Endothelial cell of umbilical vein (primary cell): ENCODE measurements at regions not wholly inside any gene's neighbourhood (a gene's known extent, or its start where the extent isn't known, plus 50 kb on each side); places are given as distances from the start of the nearest gene placed in this dataset.

Source experiments
- BruUV-seq: library from RNA; stranded (reverse); fragments of 400-500 nt; replicated peaks from 2 replicates; lab custom pipeline; 2021; lab: Mats Ljungman, UMichigan
- CTCF ChIA-PET: fragments of 300-600, 350-600 bp; sonication (Branson Sonifier 250); formaldehyde crosslinking; loops from one replicate; lab custom pipeline; 2021; ENCODE audit warnings: antibody characterized with exemption, inconsistent platforms; lab: Charles Lee
- POLR2A ChIA-PET: fragments of 300-600, 350-600 bp; sonication (Branson Sonifier 250); formaldehyde crosslinking; loops from one replicate; lab custom pipeline; 2021; ENCODE audit warnings: antibody characterized with exemption, inconsistent platforms; lab: Charles Lee
- DNase-seq: peaks from one replicate; pipeline ENCODE4 v3.0.0-alpha.2; 2011; ENCODE audit warnings: low read depth, low spot score
- FAIRE-seq: peaks from 2 replicates; lab custom pipeline; 2011; peaks lifted over from hg19 to GRCh38; lab: Jason Lieb, UNC
- H2AFZ ChIP-seq: 2 replicates; pipeline ENCODE4 v1.6.0; 2012; ENCODE audit warnings: low read depth, low read length, control low read depth, inconsistent platforms
- H3K27ac ChIP-seq: 2 replicates; pipeline ENCODE4 v1.5.1; 2011; ENCODE audit warnings: low read depth, mild to moderate bottlenecking, control low read depth, low read length, moderate library complexity; ENCODE audit not compliant: insufficient read depth
- H3K27me3 ChIP-seq, 2 experiments: 2 replicates each; pipeline versions ENCODE4 v1.6.0 to v1.6.1; 2011; ENCODE audit warnings: low read length in 2 of 2, mixed read lengths in 1 of 2; ENCODE audit not compliant: control insufficient read depth in 2 of 2, insufficient read depth in 2 of 2
- H3K36me3 ChIP-seq, 2 experiments: 2 replicates in 1 of 2; 3 replicates in 1 of 2; pipeline ENCODE4 v1.5.1; 2011; ENCODE audit warnings: low read length in 2 of 2, mild to moderate bottlenecking in 1 of 2, moderate library complexity in 1 of 2; ENCODE audit not compliant: control insufficient read depth in 2 of 2, insufficient read depth in 2 of 2; ENCODE audit errors: extremely low read depth in 1 of 2
- H3K4me1 ChIP-seq: 3 replicates; pipeline ENCODE4 v1.5.1; 2011; ENCODE audit warnings: mild to moderate bottlenecking, low read length; ENCODE audit not compliant: control insufficient read depth, insufficient read depth; ENCODE audit errors: extremely low read depth
- H3K4me2 ChIP-seq: 2 replicates; pipeline ENCODE4 v1.6.1; 2011; ENCODE audit warnings: low read length, control low read depth, mixed read lengths; ENCODE audit not compliant: insufficient read depth
- H3K4me3 ChIP-seq, 3 experiments: fragments of 200-600 bp in 1 of 3; sonication (generic), shearing (Covaris generic) in 1 of 3; replicated peaks in 1 of 3; 2 replicates each; pipeline ENCODE4 v1.5.1; 2011 to 2016; ENCODE audit warnings: control low read depth in 3 of 3, low read length in 3 of 3, mild to moderate bottlenecking in 2 of 3, inconsistent platforms in 1 of 3, low read depth in 1 of 3, moderate library complexity in 1 of 3; ENCODE audit not compliant: insufficient read depth in 1 of 3
- H3K79me2 ChIP-seq: 2 replicates; pipeline ENCODE4 v1.6.0; 2012; ENCODE audit warnings: low read length, inconsistent platforms; ENCODE audit not compliant: control insufficient read depth, insufficient read depth
- H3K9ac ChIP-seq: replicated peaks from 2 replicates; pipeline ENCODE3; 2011; ENCODE audit warnings: low read length, control low read depth; ENCODE audit not compliant: insufficient read depth; ENCODE audit errors: extremely low read depth
- H3K9me1 ChIP-seq: replicated peaks from 3 replicates; pipeline ENCODE4 v1.6.0; 2011; ENCODE audit warnings: mild to moderate bottlenecking, low read length; ENCODE audit not compliant: control insufficient read depth, insufficient read depth; ENCODE audit errors: extremely low read depth
- H3K9me3 ChIP-seq: replicated peaks from 2 replicates; pipeline ENCODE4 v1.5.1; 2012; ENCODE audit warnings: low read length, inconsistent platforms; ENCODE audit not compliant: control insufficient read depth, insufficient read depth
- H4K20me1 ChIP-seq: replicated peaks from 2 replicates; pipeline ENCODE3; 2011; ENCODE audit warnings: mild to moderate bottlenecking, low read length; ENCODE audit not compliant: control insufficient read depth, insufficient read depth; ENCODE audit errors: extremely low read depth
- EZH2 ChIP-seq: IDR thresholded peaks from 2 replicates; pipeline ENCODE4 v1.6.1; 2012; ENCODE audit warnings: borderline replicate concordance, low read depth, mild to moderate bottlenecking, moderate library complexity, low read length, inconsistent platforms; ENCODE audit not compliant: severe bottlenecking
- FOS ChIP-seq: IDR thresholded peaks from 2 replicates; pipeline ENCODE4 v1.6.1; 2011; ENCODE audit warnings: mild to moderate bottlenecking, low read length, moderate library complexity, borderline replicate concordance; ENCODE audit not compliant: insufficient read depth
- GATA2 ChIP-seq: IDR thresholded peaks from 2 replicates; pipeline ENCODE4 v1.7.0; 2011; ENCODE audit warnings: low read depth, mild to moderate bottlenecking, moderate library complexity, mixed read lengths, low read length; ENCODE audit not compliant: insufficient read length, insufficient read depth
- JUN ChIP-seq: IDR thresholded peaks from 2 replicates; pipeline ENCODE4 v1.6.1; 2011; ENCODE audit warnings: borderline replicate concordance, low read depth; ENCODE audit not compliant: insufficient read length, insufficient read depth
- MYC ChIP-seq: IDR thresholded peaks from one replicate; pipeline ENCODE4 v1.6.1; 2011; ENCODE audit warnings: mild to moderate bottlenecking, low read depth, low read length
- POLR2A ChIP-seq: IDR thresholded peaks from 2 replicates; pipeline ENCODE4 v1.6.1; 2012; ENCODE audit warnings: low read depth, mild to moderate bottlenecking, control low read depth, low read length
- POLR2AphosphoS5 ChIP-seq: IDR thresholded peaks from 2 replicates; pipeline ENCODE4 v1.6.1; 2012; ENCODE audit warnings: low read depth, mild to moderate bottlenecking, control low read depth, low read length, moderate library complexity; ENCODE audit not compliant: insufficient read depth
- dilution Hi-C: fragments of 300-500 bp; cut with MboI; formaldehyde crosslinking; loops from one replicate; pipeline ENCODE4 v1.15.0; 2019; ENCODE audit warnings: low sequenced_read_pairs; ENCODE audit not compliant: extremely low pct_ligation_motif_present
- intact Hi-C: fragments of 100-400 bp; cut with micrococcal nuclease; formaldehyde crosslinking; loops from one replicate; pipeline ENCODE4 v1.10.0; 2022
- TF ChIP-seq, protein P1 (sequence below), 2 donors: IDR thresholded peaks; 1 replicate in 1 of 2; 2 replicates in 1 of 2; pipeline ENCODE4 v1.5.1; 2011; ENCODE audit warnings: low read length in 2 of 2, mild to moderate bottlenecking in 2 of 2, moderate library complexity in 2 of 2, control low read depth in 1 of 2, inconsistent platforms in 1 of 2, low read depth in 1 of 2; ENCODE audit not compliant: insufficient read depth in 1 of 2; ENCODE audit errors: extremely low read depth in 1 of 2
- TF ChIP-seq, protein P2 (sequence below): IDR thresholded peaks from 2 replicates; pipeline ENCODE4 v1.6.1; 2011; ENCODE audit not compliant: insufficient read depth, insufficient read length

DNA sequence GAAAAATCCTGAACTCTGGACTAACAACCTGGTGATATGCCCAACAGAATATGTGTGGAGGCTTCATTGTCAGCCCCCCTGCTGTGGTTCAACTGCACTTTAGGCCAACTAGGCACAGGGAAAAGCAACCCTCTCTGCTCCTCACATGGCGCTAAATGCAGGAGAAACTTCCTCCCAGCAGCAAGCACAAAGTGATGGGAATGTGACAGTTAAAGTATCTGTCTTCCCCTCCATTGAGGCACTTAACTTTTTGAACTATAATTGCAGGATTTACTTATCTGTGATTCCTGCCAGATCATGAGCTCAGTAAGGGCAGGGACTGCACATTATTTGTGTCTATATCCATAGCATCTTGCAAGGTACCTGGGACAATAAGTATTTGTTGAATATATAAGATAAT, 981.2 kb upstream of the KLHL29 start:
- Histone ChIP-seq H3K4me1 (no peaks in the 10 kb centered on the region), H3K4me2 (no peak overlapping the region), H3K79me2 (no peaks in the 10 kb centered on the region), H3K4me3 (no peak overlapping the region), H4K20me1 (no peaks in the 10 kb centered on the region), H3K9me3 (peaks cover 3% of the 10 kb centered on the region), H2AFZ (no peak overlapping the region), H3K27ac (no peak overlapping the region), H3K9ac (no peak overlapping the region), H3K36me3 (no peaks in the 10 kb centered on the region), H3K9me1 (no peaks in the 10 kb centered on the region), H3K27me3 (no peaks in the 10 kb centered on the region)
- CTCF ChIA-PET = no interaction called here
- no peak for DNase-seq
- BruUV-seq = no TSS peak
- dilution Hi-C loops = no loop called here
- POLR2A ChIA-PET = no interaction called here
- intact Hi-C loops = no loop called here
- TF ChIP-seq, protein P1, sequence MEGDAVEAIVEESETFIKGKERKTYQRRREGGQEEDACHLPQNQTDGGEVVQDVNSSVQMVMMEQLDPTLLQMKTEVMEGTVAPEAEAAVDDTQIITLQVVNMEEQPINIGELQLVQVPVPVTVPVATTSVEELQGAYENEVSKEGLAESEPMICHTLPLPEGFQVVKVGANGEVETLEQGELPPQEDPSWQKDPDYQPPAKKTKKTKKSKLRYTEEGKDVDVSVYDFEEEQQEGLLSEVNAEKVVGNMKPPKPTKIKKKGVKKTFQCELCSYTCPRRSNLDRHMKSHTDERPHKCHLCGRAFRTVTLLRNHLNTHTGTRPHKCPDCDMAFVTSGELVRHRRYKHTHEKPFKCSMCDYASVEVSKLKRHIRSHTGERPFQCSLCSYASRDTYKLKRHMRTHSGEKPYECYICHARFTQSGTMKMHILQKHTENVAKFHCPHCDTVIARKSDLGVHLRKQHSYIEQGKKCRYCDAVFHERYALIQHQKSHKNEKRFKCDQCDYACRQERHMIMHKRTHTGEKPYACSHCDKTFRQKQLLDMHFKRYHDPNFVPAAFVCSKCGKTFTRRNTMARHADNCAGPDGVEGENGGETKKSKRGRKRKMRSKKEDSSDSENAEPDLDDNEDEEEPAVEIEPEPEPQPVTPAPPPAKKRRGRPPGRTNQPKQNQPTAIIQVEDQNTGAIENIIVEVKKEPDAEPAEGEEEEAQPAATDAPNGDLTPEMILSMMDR (IDR thresholded peaks at IDR 0.05; ENCODE audit: extremely low read depth in 1 of 2, insufficient read depth in 1 of 2, low read depth in 1 of 2, low read length in 2 of 2) = no peak
- TF ChIP-seq FOS (no peak), POLR2A (no peak), EZH2 (no peak), POLR2AphosphoS5 (no peak), JUN (no peak), MYC (no peak), GATA2 (no peak)
- TF ChIP-seq, protein P2, sequence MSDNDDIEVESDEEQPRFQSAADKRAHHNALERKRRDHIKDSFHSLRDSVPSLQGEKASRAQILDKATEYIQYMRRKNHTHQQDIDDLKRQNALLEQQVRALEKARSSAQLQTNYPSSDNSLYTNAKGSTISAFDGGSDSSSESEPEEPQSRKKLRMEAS = no peak
- FAIRE-seq = no peak
